Type B pancreatic cell (in vitro differentiated cells): ENCODE measurements at regions not wholly inside any gene's neighbourhood (a gene's known extent, or its start where the extent isn't known, plus 50 kb on each side); places are given as distances from the start of the nearest gene placed in this dataset.

ENCODE experiments used
- DNase-seq: peaks from one replicate; pipeline ENCODE4 v3.0.0; 2021; ENCODE audit warnings: mixed read lengths; ENCODE audit not compliant: unreplicated experiment; ENCODE audit errors: extremely low spot score
- H3K27ac Mint-ChIP-seq: 2 replicates; pipeline ENCODE4 v1.8.0; 2021; ENCODE audit warnings: mild to moderate bottlenecking, mixed read lengths
- H3K27me3 Mint-ChIP-seq: 2 replicates; pipeline ENCODE4 v1.8.0; 2021; ENCODE audit warnings: mixed read lengths
- H3K36me3 Mint-ChIP-seq: 2 replicates; pipeline ENCODE4 v1.8.0; 2021; ENCODE audit warnings: mixed read lengths
- H3K4me1 Mint-ChIP-seq: one replicate; pipeline ENCODE4 v1.8.0; 2021; ENCODE audit warnings: mixed read lengths; ENCODE audit not compliant: unreplicated experiment
- H3K4me3 Mint-ChIP-seq: 2 replicates; pipeline ENCODE4 v1.8.0; 2021; ENCODE audit warnings: mild to moderate bottlenecking, mixed read lengths
- H3K9me3 Mint-ChIP-seq: 2 replicates; pipeline ENCODE4 v1.8.0; 2021; ENCODE audit warnings: mixed read lengths
- TF ChIP-seq, protein P1 (sequence below): fragments of 200-600 bp; sonication (generic); conservative IDR thresholded peaks from 2 replicates; pipeline ENCODE4 v1.5.0; 2021; ENCODE audit warnings: antibody characterized with exemption, mild to moderate bottlenecking

DNA sequence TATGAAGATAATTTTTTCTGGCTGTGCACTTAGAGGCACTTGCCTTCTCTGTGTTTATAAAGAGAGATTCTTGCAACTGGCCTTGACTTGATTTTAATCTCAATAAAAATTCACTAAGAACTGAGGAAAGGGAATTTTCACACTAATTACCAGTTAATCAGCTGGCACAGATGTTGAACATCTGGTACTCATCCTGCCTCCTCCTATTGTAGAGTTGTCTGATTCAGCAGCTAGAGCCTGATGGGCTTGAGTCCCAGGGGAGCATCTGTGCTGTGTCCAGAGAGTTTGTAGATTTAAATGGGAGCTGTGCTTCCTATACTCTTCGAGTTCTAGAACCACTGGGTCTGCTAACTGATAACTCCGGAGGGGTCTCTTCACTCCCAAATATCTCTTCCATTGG, 50.7 kb upstream of the ADRA1D start:
- TF ChIP-seq, protein P1, sequence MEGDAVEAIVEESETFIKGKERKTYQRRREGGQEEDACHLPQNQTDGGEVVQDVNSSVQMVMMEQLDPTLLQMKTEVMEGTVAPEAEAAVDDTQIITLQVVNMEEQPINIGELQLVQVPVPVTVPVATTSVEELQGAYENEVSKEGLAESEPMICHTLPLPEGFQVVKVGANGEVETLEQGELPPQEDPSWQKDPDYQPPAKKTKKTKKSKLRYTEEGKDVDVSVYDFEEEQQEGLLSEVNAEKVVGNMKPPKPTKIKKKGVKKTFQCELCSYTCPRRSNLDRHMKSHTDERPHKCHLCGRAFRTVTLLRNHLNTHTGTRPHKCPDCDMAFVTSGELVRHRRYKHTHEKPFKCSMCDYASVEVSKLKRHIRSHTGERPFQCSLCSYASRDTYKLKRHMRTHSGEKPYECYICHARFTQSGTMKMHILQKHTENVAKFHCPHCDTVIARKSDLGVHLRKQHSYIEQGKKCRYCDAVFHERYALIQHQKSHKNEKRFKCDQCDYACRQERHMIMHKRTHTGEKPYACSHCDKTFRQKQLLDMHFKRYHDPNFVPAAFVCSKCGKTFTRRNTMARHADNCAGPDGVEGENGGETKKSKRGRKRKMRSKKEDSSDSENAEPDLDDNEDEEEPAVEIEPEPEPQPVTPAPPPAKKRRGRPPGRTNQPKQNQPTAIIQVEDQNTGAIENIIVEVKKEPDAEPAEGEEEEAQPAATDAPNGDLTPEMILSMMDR, result no peak
- Mint-ChIP-seq H3K4me3 (no peak overlapping the region), H3K4me1 (peaks cover 2% of the 10 kb centered on the region), H3K36me3 (no peaks in the 10 kb centered on the region), H3K27me3 (peaks cover 45% of the 10 kb centered on the region), H3K27ac (no peak overlapping the region), H3K9me3 (no peaks in the 10 kb centered on the region)
- DNase-seq, result no peak

DNA sequence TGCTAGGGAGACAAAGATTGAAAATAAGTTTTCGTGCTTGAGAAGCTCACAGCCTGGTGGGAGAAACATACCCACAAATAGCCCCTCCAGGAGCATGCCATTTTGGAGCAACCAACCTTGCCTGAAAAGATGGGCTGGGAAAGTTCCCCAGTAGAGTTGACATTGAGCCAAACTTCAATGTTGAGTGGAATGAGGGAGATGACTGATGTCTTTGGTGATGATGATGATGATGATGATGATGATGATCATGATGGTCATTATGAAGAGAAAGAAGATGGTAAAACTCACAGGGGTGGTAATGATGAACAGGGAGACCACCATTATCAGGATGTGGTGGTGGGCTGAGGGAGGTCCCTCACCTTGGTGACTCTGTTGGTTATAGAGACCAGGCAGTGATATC, 50.1 kb upstream of the ADRA1D start:
- Mint-ChIP-seq H3K9me3 (no peaks in the 10 kb centered on the region), H3K4me3 (no peak overlapping the region), H3K36me3 (no peaks in the 10 kb centered on the region), H3K27me3 (peaks cover 40% of the 10 kb centered on the region), H3K4me1 (no peaks in the 10 kb centered on the region), H3K27ac (no peak overlapping the region)
- no peak for DNase-seq
- TF ChIP-seq, protein P1, result no peak
